DOHH2 (cell line): ENCODE measurements at regions not wholly inside any gene's neighbourhood (a gene's known extent, or its start where the extent isn't known, plus 50 kb on each side); places are given as distances from the start of the nearest gene placed in this dataset.

Experiments used
- CTCF ChIP-seq: fragments of 200-600 bp; sonication (generic); IDR thresholded peaks from one replicate; pipeline ENCODE4 v1.5.1; 2014; ENCODE audit warnings: antibody characterized with exemption, mild to moderate bottlenecking, low read depth, low read length; ENCODE audit not compliant: poor library complexity, severe bottlenecking
- EZH2phosphoT487 ChIP-seq: fragments of 200-600 bp; sonication (generic); IDR thresholded peaks from 2 replicates; pipeline ENCODE4 v1.6.1; 2017; ENCODE audit warnings: borderline replicate concordance, mild to moderate bottlenecking, antibody characterized with exemption, low read length, moderate library complexity, mixed read lengths

GRCh38 chr3:106010829-106011228 lies 142.0 kb upstream of the CBLB start:
- no peak for TF ChIP-seq CTCF
- TF ChIP-seq EZH2phosphoT487: no peak
